MM.1S (cell line): ENCODE measurements at regions not wholly inside any gene's neighbourhood (a gene's known extent, or its start where the extent isn't known, plus 50 kb on each side); places are given as distances from the start of the nearest gene placed in this dataset.
"Not testable (repeated sequence)": the region's sequence is repeated elsewhere in the genome, so short reads cannot be mapped to it uniquely, and the experiment has no call there.

ENCODE experiments used
- DNase-seq: peaks from one replicate; pipeline ENCODE4 v3.0.0-alpha.2; 2015
- H2AFZ ChIP-seq: fragments of 300-600 bp; sonication (generic); 2 replicates; pipeline ENCODE4 v1.6.0; 2016; ENCODE audit warnings: antibody characterized with exemption, low read length
- H3F3A ChIP-seq: fragments of 300-600 bp; sonication (generic); 2 replicates; pipeline ENCODE4 v1.6.1; 2016; ENCODE audit warnings: mild to moderate bottlenecking, antibody characterized with exemption, low read length, moderate library complexity, mixed read lengths; ENCODE audit not compliant: insufficient read depth
- H3K27ac ChIP-seq: fragments of 300-600 bp; sonication (generic); 2 replicates; pipeline ENCODE4 v1.5.1; 2016; ENCODE audit warnings: mild to moderate bottlenecking, low read length
- H3K27me3 ChIP-seq: fragments of 300-600 bp; sonication (generic); replicated peaks from 2 replicates; pipeline ENCODE4 v1.6.0; 2016; ENCODE audit warnings: low read length; ENCODE audit not compliant: insufficient read depth
- H3K36me3 ChIP-seq: fragments of 300-600 bp; sonication (generic); replicated peaks from 2 replicates; pipeline ENCODE4 v1.6.1; 2016; ENCODE audit warnings: mild to moderate bottlenecking, low read length, mixed read lengths; ENCODE audit not compliant: insufficient read depth
- H3K4me1 ChIP-seq: fragments of 300-600 bp; sonication (generic); 2 replicates; pipeline ENCODE4 v1.6.1; 2016; ENCODE audit warnings: low read length, mixed read lengths
- H3K4me2 ChIP-seq: fragments of 300-600 bp; sonication (generic); 2 replicates; pipeline ENCODE4 v1.6.0; 2016; ENCODE audit warnings: low read depth, low read length
- H3K4me3 ChIP-seq: fragments of 300-600 bp; sonication (generic); 2 replicates; pipeline ENCODE4 v1.5.1; 2016; ENCODE audit warnings: low read length, mixed read lengths
- H3K79me2 ChIP-seq: fragments of 300-600 bp; sonication (generic); 2 replicates; pipeline ENCODE4 v1.6.1; 2016; ENCODE audit warnings: mixed run types, low read length, mixed read lengths
- H3K9ac ChIP-seq: fragments of 300-600 bp; sonication (generic); 2 replicates; pipeline ENCODE4 v1.6.1; 2016; ENCODE audit warnings: low read length, mixed read lengths
- H3K9me2 ChIP-seq: fragments of 300-600 bp; sonication (generic); replicated peaks from 2 replicates; pipeline ENCODE4 v1.6.1; 2016; ENCODE audit warnings: mild to moderate bottlenecking, low read length, mixed read lengths; ENCODE audit not compliant: insufficient read depth
- H3K9me3 ChIP-seq: fragments of 300-600 bp; sonication (generic); replicated peaks from 2 replicates; pipeline ENCODE4 v1.6.1; 2016; ENCODE audit warnings: mild to moderate bottlenecking, low read length, mixed read lengths; ENCODE audit not compliant: insufficient read depth
- H4K20me1 ChIP-seq: fragments of 300-600 bp; sonication (generic); 2 replicates; pipeline ENCODE4 v1.6.1; 2016; ENCODE audit warnings: mild to moderate bottlenecking, low read length, moderate library complexity, mixed read lengths; ENCODE audit not compliant: insufficient read depth
- EZH2 ChIP-seq: fragments of 300-600 bp; sonication (generic); optimal IDR thresholded peaks from 2 replicates; pipeline ENCODE3; 2017; ENCODE audit warnings: low read depth, mild to moderate bottlenecking, antibody characterized with exemption, low read length, mixed read lengths
- EZH2phosphoT487 ChIP-seq: fragments of 300-600 bp; sonication (generic); IDR thresholded peaks from 2 replicates; pipeline ENCODE4 v1.6.1; 2018; ENCODE audit warnings: antibody characterized with exemption, low read length
- TF ChIP-seq, protein P1 (sequence below): fragments of 300-600 bp; sonication (generic); IDR thresholded peaks from 2 replicates; pipeline ENCODE4 v1.5.1; 2016; ENCODE audit warnings: antibody characterized with exemption, low read length, mixed read lengths

DNA sequence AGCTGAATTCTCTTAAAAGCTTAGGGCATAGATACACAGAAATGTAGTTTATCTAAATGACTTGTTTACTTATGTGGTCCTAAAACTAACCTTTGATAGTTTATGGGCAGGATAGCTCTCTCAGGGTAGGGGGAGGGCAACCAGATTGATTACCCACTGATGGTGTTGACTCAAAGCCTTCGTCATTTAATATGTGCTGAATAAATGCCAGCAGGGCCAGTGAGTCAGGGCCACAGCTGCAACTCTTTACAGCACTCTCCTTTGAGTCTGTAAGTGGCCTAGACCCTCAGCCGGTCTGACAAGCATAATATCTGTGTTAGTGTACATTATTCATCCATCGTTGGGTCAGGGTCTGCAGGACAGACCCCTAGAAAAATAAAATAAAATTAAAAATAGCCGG is 128.5 kb downstream of the ZNF675 start:
- Histone ChIP-seq H3K27ac (no peak overlapping the region), H3K36me3 (no peaks in the 10 kb centered on the region), H3K9ac (no peak overlapping the region), H3K79me2 (no peaks in the 10 kb centered on the region), H3F3A (no peaks in the 10 kb centered on the region), H3K4me1 (no peaks in the 10 kb centered on the region), H3K4me3 (no peak overlapping the region), H4K20me1 (no peaks in the 10 kb centered on the region), H3K27me3 (no peaks in the 10 kb centered on the region), H3K9me2 (no peaks in the 10 kb centered on the region), H3K4me2 (no peak overlapping the region), H2AFZ (no peak overlapping the region), H3K9me3 (no peaks in the 10 kb centered on the region)
- DNase-seq = no peak
- TF ChIP-seq EZH2phosphoT487 = no peak
- TF ChIP-seq EZH2 = no peak
- TF ChIP-seq, protein P1, sequence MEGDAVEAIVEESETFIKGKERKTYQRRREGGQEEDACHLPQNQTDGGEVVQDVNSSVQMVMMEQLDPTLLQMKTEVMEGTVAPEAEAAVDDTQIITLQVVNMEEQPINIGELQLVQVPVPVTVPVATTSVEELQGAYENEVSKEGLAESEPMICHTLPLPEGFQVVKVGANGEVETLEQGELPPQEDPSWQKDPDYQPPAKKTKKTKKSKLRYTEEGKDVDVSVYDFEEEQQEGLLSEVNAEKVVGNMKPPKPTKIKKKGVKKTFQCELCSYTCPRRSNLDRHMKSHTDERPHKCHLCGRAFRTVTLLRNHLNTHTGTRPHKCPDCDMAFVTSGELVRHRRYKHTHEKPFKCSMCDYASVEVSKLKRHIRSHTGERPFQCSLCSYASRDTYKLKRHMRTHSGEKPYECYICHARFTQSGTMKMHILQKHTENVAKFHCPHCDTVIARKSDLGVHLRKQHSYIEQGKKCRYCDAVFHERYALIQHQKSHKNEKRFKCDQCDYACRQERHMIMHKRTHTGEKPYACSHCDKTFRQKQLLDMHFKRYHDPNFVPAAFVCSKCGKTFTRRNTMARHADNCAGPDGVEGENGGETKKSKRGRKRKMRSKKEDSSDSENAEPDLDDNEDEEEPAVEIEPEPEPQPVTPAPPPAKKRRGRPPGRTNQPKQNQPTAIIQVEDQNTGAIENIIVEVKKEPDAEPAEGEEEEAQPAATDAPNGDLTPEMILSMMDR = no peak

GRCh38 chr19:23557381-23557780 is 129.6 kb downstream of the ZNF675 start:
- no peak for DNase-seq
- TF ChIP-seq EZH2 = no peak
- TF ChIP-seq, protein P1 = no peak
- TF ChIP-seq EZH2phosphoT487 = no peak
- Histone ChIP-seq H3K4me3 (no peak overlapping the region), H3F3A (no peaks in the 10 kb centered on the region), H3K9ac (no peak overlapping the region), H3K27me3 (no peaks in the 10 kb centered on the region), H3K9me3 (no peaks in the 10 kb centered on the region), H3K4me2 (no peak overlapping the region), H3K79me2 (no peaks in the 10 kb centered on the region), H3K9me2 (no peaks in the 10 kb centered on the region), H4K20me1 (no peaks in the 10 kb centered on the region), H2AFZ (no peak overlapping the region), H3K36me3 (no peaks in the 10 kb centered on the region), H3K4me1 (no peaks in the 10 kb centered on the region), H3K27ac (no peak overlapping the region)

DNA sequence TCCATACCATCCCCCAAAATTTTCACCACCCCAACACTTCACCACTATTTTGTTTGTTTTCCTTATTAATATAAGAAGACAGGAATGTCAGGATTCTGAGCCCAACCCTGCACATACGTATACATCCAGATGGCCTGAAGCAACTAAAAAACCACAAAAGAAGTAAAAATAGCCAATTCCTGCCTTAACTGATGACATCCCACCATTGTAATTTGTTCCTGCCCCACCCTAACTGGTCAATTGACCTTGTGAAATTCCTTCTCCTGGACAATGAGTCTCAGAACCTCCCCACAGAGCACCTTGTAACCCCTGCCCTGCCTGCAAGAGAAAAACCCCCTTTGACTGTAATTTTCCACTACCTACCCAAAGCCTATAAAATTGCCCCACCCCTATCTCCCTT is 132.5 kb downstream of the ZNF675 start:
- Histone ChIP-seq H3F3A (no peaks in the 10 kb centered on the region), H3K4me2 (no peak overlapping the region), H3K9me2 (no peaks in the 10 kb centered on the region), H3K36me3 (no peaks in the 10 kb centered on the region), H4K20me1 (no peaks in the 10 kb centered on the region), H3K27ac (no peak overlapping the region), H3K9ac (no peak overlapping the region), H3K79me2 (no peaks in the 10 kb centered on the region), H3K27me3 (no peaks in the 10 kb centered on the region), H3K4me1 (no peaks in the 10 kb centered on the region), H3K9me3 (no peaks in the 10 kb centered on the region), H2AFZ (no peak overlapping the region), H3K4me3 (no peak overlapping the region)
- TF ChIP-seq EZH2phosphoT487 (no peak), EZH2 (no peak)
- TF ChIP-seq, protein P1 = no peak
- no peak for DNase-seq

DNA sequence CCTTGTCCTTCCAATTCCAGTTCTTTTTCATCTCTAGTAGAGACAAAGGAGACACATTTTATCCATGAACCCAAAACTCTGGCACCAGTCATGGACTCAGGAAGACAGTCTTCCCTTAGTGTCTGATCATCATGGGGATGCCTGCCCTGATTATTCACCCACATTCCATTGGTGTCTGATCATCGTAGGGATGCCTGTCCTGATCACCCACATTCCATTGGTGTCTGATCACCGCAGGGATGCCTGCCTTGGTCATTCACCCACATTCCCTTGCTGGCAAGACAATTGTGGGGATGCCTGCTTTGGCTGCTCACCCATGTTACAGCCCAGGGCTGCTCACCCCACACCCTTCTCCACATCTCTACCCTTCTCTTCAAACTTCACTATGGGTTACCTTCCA is 136.9 kb downstream of the ZNF675 start:
- H3K36me3 ChIP-seq, H3K9ac ChIP-seq, H3K27me3 ChIP-seq, H3K4me1 ChIP-seq, H3K4me3 ChIP-seq, H3K9me3 ChIP-seq, H3K4me2 ChIP-seq, DNase-seq, H2AFZ ChIP-seq, H3K9me2 ChIP-seq, H3F3A ChIP-seq, H4K20me1 ChIP-seq, H3K79me2 ChIP-seq, H3K27ac ChIP-seq: not testable (repeated sequence)
